Caco-2 (cell line): ENCODE measurements at regions not wholly inside any gene's neighbourhood (a gene's known extent, or its start where the extent isn't known, plus 50 kb on each side); places are given as distances from the start of the nearest gene placed in this dataset.

Source experiments
- BruUV-seq: library from RNA; stranded (reverse); fragments of 400-500 nt; replicated peaks from 2 replicates; lab custom pipeline; 2021; lab: Mats Ljungman, UMichigan
- CTCF ChIA-PET: fragments of 300-600 bp; sonication (Branson Sonifier 250); formaldehyde crosslinking; loops from one replicate; lab custom pipeline; 2022; ENCODE audit warnings: antibody characterized with exemption; lab: Charles Lee
- POLR2A ChIA-PET: fragments of 300-600 bp; sonication (Branson Sonifier 250); formaldehyde crosslinking; loops from one replicate; lab custom pipeline; 2022; ENCODE audit warnings: antibody characterized with exemption; lab: Charles Lee
- DNase-seq, 2 experiments: peaks; one replicate each; pipeline versions ENCODE4 v3.0.0 to v3.0.0-alpha.2; 2020 to 2022
- H3K27me3 ChIP-seq: replicated peaks from 2 replicates; pipeline ENCODE4 v1.6.0; 2011; ENCODE audit warnings: low read length; ENCODE audit not compliant: control insufficient read depth, insufficient read depth
- H3K36me3 ChIP-seq: 2 replicates; pipeline ENCODE4 v1.5.1; 2011; ENCODE audit warnings: low read length; ENCODE audit not compliant: control insufficient read depth, insufficient read depth
- H3K4me1 ChIP-seq: fragments of 250-450 bp; sonication (Bioruptor Pico); 2 replicates; pipeline ENCODE4 v1.5.1; 2020; ENCODE audit warnings: mild to moderate bottlenecking
- H3K4me3 ChIP-seq: 2 replicates; pipeline ENCODE4 v1.5.1; 2011; ENCODE audit warnings: low read depth, mild to moderate bottlenecking, control low read depth, low read length
- H3K9me3 ChIP-seq: fragments of 250-450 bp; sonication (Bioruptor Pico); 2 replicates; pipeline ENCODE4 v1.5.1; 2020; ENCODE audit warnings: mild to moderate bottlenecking, moderate library complexity
- H3K27ac Mint-ChIP-seq: one replicate; pipeline ENCODE4 v1.8.0; 2022; ENCODE audit warnings: mixed read lengths; ENCODE audit not compliant: unreplicated experiment
- H3K27me3 Mint-ChIP-seq: one replicate; pipeline ENCODE4 v1.8.0; 2022; ENCODE audit warnings: mixed read lengths; ENCODE audit not compliant: insufficient read depth, unreplicated experiment
- H3K36me3 Mint-ChIP-seq: one replicate; pipeline ENCODE4 v1.8.0; 2022; ENCODE audit warnings: mild to moderate bottlenecking, mixed read lengths; ENCODE audit not compliant: insufficient read depth, unreplicated experiment
- H3K4me1 Mint-ChIP-seq: one replicate; pipeline ENCODE4 v1.8.0; 2022; ENCODE audit warnings: low read depth, mixed read lengths; ENCODE audit not compliant: unreplicated experiment
- H3K4me3 Mint-ChIP-seq: one replicate; pipeline ENCODE4 v1.8.0; 2022; ENCODE audit warnings: mild to moderate bottlenecking, moderate library complexity, mixed read lengths; ENCODE audit not compliant: unreplicated experiment
- H3K9me3 Mint-ChIP-seq: one replicate; pipeline ENCODE4 v1.8.0; 2022; ENCODE audit warnings: mixed read lengths; ENCODE audit not compliant: unreplicated experiment
- intact Hi-C: fragments of 100-400 bp; cut with micrococcal nuclease; formaldehyde crosslinking; loops from one replicate; pipeline ENCODE4 v1.10.0; 2022; ENCODE audit not compliant: unreplicated experiment
- TF ChIP-seq, protein P1 (sequence below), 2 experiments: fragments of 200-600 bp in 1 of 2; IDR thresholded peaks; 1 replicate in 1 of 2; 2 replicates in 1 of 2; pipeline versions ENCODE4 v1.5.1 to v1.8.0; 2011 to 2022; ENCODE audit warnings: antibody characterized with exemption in 1 of 2, control low read depth in 1 of 2, inconsistent platforms in 1 of 2, low read depth in 1 of 2, low read length in 1 of 2, mild to moderate bottlenecking in 1 of 2, moderate library complexity in 1 of 2; ENCODE audit not compliant: insufficient read depth in 1 of 2, severe bottlenecking in 1 of 2, unreplicated experiment in 1 of 2

DNA sequence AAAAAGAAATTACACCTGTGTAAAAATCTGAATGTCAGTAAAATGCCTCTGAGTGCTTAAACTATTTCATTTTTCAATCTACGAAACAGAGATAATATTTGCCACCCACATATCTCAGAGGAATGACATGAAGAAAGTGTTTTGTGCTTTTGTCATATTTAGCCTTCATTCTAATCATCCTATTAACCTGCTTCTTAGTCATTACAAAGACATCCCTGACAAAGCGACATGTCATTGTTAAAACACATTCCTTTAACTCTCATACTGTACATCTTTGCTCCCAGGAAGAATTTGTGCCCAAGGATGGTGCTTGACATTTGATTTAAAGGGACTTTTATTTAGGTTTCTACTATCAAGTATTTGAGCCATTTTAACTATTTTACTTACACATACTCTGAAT, 275.9 kb downstream of the DMRTA1 start:
- Histone ChIP-seq H3K27me3 (no peaks in the 10 kb centered on the region), H3K4me3 (no peak overlapping the region), H3K36me3 (no peaks in the 10 kb centered on the region), H3K4me1 (no peaks in the 10 kb centered on the region), H3K9me3 (no peaks in the 10 kb centered on the region)
- TF ChIP-seq, protein P1, sequence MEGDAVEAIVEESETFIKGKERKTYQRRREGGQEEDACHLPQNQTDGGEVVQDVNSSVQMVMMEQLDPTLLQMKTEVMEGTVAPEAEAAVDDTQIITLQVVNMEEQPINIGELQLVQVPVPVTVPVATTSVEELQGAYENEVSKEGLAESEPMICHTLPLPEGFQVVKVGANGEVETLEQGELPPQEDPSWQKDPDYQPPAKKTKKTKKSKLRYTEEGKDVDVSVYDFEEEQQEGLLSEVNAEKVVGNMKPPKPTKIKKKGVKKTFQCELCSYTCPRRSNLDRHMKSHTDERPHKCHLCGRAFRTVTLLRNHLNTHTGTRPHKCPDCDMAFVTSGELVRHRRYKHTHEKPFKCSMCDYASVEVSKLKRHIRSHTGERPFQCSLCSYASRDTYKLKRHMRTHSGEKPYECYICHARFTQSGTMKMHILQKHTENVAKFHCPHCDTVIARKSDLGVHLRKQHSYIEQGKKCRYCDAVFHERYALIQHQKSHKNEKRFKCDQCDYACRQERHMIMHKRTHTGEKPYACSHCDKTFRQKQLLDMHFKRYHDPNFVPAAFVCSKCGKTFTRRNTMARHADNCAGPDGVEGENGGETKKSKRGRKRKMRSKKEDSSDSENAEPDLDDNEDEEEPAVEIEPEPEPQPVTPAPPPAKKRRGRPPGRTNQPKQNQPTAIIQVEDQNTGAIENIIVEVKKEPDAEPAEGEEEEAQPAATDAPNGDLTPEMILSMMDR (IDR thresholded peaks at IDR 0.05; ENCODE audit: insufficient read depth in 1 of 2, low read depth in 1 of 2, low read length in 1 of 2, severe bottlenecking in 1 of 2, unreplicated experiment in 1 of 2) = no peak
- Mint-ChIP-seq H3K4me1 (no peaks in the 10 kb centered on the region), H3K36me3 (no peaks in the 10 kb centered on the region), H3K9me3 (no peaks in the 10 kb centered on the region), H3K27ac (no peak overlapping the region), H3K27me3 (no peaks in the 10 kb centered on the region), H3K4me3 (no peak overlapping the region)
- no peak for DNase-seq
- ChIA-PET CTCF (no interaction called here), POLR2A (no interaction called here)
- intact Hi-C loops = no loop called here
- no TSS peak for BruUV-seq

DNA sequence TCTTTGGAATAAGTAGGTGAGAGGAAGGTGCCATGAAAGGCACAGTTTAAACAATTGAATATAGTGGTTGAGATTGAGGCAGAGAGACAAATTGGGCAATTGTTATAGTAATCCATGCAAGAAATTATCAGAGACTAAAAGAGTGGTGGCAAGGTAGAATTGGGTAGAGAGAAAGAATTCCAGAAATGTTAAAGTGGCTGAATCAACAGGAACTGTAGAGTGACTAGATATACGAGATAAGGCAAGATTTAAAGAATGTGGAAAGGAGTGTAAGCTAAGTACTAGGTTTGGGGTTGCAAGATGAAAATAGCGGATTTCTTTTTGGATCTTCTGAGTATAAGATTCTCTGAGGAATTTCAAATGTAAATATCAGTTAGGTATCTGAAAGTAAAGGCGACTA, 285.2 kb downstream of the DMRTA1 start:
- intact Hi-C loops = no loop called here
- H3K4me1 ChIP-seq = no peaks in the 10 kb centered on the region
- H3K4me3 ChIP-seq = no peak overlapping the region
- no peaks in the 10 kb centered on the region for H3K9me3 ChIP-seq
- H3K27me3 Mint-ChIP-seq = no peaks in the 10 kb centered on the region
- H3K9me3 Mint-ChIP-seq = no peaks in the 10 kb centered on the region
- POLR2A ChIA-PET = no interaction called here
- no peaks in the 10 kb centered on the region for H3K4me1 Mint-ChIP-seq
- CTCF ChIA-PET = no interaction called here
- DNase-seq = no peak
- no peaks in the 10 kb centered on the region for H3K27me3 ChIP-seq
- no peaks in the 10 kb centered on the region for H3K36me3 ChIP-seq
- H3K27ac Mint-ChIP-seq = no peak overlapping the region
- TF ChIP-seq, protein P1 (IDR thresholded peaks at IDR 0.05; ENCODE audit: insufficient read depth in 1 of 2, low read depth in 1 of 2, low read length in 1 of 2, severe bottlenecking in 1 of 2, unreplicated experiment in 1 of 2) = no peak
- no TSS peak for BruUV-seq
- no peak overlapping the region for H3K4me3 Mint-ChIP-seq
- H3K36me3 Mint-ChIP-seq = no peaks in the 10 kb centered on the region

DNA sequence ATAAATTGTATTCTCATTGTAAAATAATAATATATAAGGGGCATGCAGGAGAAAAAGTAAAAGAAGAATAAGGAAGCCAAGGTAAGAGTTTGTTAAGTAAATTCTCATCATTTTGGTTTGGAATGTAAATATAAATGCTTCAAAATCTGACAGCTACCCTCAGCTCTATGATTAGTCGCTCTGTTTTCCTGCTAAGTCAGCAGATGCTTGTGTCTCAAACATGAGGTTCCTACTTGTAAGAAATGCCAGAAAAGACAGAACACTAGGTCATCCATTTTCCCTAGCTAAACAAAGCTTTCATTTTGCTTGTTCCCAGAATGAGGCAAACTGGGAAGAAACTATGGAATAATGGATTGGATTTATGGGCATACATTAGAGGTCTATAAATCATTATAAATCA, 293.1 kb downstream of the DMRTA1 start:
- Mint-ChIP-seq H3K27me3 (no peaks in the 10 kb centered on the region), H3K4me1 (no peaks in the 10 kb centered on the region), H3K27ac (no peak overlapping the region), H3K36me3 (no peaks in the 10 kb centered on the region), H3K4me3 (no peak overlapping the region), H3K9me3 (no peaks in the 10 kb centered on the region)
- no peak overlapping the region for H3K4me3 ChIP-seq
- no peaks in the 10 kb centered on the region for H3K27me3 ChIP-seq
- BruUV-seq = no TSS peak
- DNase-seq = no peak
- ChIA-PET CTCF (no interaction called here), POLR2A (no interaction called here)
- H3K36me3 ChIP-seq = no peaks in the 10 kb centered on the region
- H3K9me3 ChIP-seq = no peaks in the 10 kb centered on the region
- intact Hi-C loops = no loop called here
- no peaks in the 10 kb centered on the region for H3K4me1 ChIP-seq
- TF ChIP-seq, protein P1 (IDR thresholded peaks at IDR 0.05; ENCODE audit: insufficient read depth in 1 of 2, low read depth in 1 of 2, low read length in 1 of 2, severe bottlenecking in 1 of 2, unreplicated experiment in 1 of 2) = no peak
